Cardiac septum (tissue), 1 donor: ENCODE measurements at regions not wholly inside any gene's neighbourhood (a gene's known extent, or its start where the extent isn't known, plus 50 kb on each side); places are given as distances from the start of the nearest gene placed in this dataset.
"Not testable (repeated sequence)": the region's sequence is repeated elsewhere in the genome, so short reads cannot be mapped to it uniquely, and the experiment has no call there.

Source experiments
- DNase-seq: peaks from one replicate; pipeline ENCODE4 v3.0.0-alpha.2; 2020; ENCODE audit warnings: low spot score
- intact Hi-C: fragments of 100-400 bp; cut with DNase I; formaldehyde crosslinking; loops from one replicate; pipeline ENCODE4 v1.14.0; 2022
- donor health status: DM: no; HTN: no; CAD: no.

DNA sequence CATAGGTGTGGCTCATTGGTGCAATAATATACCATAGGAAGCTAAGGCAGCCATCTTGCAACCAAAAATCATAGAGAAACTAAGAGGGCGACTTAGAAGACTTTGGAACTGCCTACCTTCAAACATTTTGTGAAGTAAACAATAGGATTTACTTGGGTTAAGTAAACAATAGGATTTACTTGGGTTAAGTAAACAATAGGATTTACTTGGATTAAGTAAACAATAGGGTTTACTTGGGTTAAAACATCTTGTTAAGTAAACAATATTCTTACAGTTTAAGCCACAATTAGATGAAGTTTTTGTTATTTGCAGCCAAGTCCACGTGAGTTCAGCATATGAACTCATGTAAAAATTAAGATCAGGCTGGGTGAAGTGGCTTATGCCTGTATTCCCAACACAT, 722.4 kb upstream of the AUTS2 start:
- DNase-seq = no peak
- intact Hi-C loops = no loop called here

DNA sequence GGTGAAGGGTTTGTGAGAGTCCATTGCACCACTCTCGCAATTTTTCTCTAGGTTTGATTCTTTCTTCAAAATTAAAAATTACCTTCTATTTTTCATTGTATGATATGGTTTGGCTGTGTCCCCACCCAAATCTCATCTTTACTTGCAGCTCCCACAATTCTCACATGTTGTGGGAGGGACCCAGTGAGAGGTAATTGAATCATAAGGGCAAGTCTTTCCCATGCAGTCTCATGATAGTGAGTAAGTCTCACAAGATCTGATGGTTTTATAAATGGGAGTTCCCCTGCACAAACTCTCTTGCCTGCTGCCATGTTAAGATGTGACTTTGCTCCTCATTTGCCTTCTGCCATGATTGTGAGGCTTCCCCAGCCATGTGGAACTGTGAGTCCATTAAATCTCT, 711.2 kb upstream of the AUTS2 start:
- intact Hi-C loops, DNase-seq: not testable (repeated sequence)

DNA sequence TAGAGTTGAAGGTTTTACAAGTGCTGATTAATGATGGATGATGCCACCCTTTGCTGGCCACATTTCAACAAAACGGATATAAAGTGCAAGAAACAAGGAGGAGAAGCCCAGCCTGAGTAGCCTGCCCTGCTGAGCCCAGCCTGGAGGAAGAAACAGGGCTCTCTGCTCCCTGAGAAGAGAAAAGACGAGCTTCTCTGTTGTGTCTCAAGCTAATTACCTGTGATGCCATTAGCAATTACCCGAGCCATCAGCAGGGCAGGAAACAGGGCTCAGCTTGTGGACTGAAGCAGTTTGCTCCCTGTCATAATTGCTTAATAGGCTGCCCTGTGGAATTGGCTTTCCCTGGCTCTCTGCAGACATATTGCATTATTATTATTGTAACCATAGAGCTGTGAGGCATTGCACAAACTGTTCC, 709.3 kb upstream of the AUTS2 start:
- intact Hi-C loops = no loop called here
- DNase-seq = no peak

- no peak for DNase-seq
- intact Hi-C loops = no loop called here
These were observed 706.0 kb upstream of the AUTS2 start for GRCh38 chr7:68892236-68892635.

DNA sequence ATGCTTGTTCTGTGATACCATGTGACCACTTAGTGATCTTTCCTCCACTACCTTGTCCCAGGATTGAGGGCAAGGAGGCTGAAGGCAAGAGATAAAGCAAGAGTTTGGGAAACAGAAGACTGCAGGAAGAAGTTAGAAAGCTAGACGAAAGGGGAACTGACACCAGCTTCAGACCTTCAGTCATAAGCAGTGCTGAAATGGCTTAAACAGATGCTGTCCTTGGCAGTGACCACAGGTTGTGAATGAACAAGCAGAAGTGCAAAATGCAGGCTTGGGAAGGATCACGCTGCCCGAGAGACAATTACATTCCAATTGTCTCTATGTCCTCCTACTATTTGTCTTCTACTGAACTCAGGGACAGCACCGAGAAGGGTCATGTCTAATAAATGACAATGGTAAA, 704.9 kb upstream of the AUTS2 start:
- no peak for DNase-seq
- intact Hi-C loops = no loop called here

- DNase-seq, intact Hi-C loops: not testable (repeated sequence)
These were observed 699.1 kb upstream of the AUTS2 start for GRCh38 chr7:68899156-68899555.

GRCh38 chr7:68900096-68900495, 698.2 kb upstream of the AUTS2 start:
- no peak for DNase-seq
- intact Hi-C loops = no loop called here

- intact Hi-C loops = no loop called here
These were observed 693.6 kb upstream of the AUTS2 start for GRCh38 chr7:68904630-68905029.

DNA sequence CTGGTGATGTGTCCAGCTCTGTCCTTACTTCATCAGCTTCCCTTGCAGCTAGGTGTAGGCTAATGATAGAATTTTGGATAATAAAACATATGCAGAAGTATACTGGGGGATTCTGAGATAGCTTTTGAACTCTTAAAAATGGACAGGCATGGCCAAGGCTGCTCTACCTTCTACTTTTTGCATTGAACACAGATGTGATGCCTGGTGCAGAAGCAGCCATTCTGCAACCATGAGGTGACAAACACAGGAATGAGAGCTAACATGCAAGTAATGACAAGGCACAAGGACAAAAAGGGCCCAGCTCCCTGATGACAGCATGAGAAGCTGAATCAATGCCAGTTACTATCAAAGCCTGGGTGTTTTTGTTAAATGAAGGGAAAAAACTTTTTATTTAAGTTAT, 686.5 kb upstream of the AUTS2 start:
- DNase-seq = no peak
- intact Hi-C loops = no loop called here

More at GRCh38 chr7:68904630-68905029, 693.6 kb upstream of the AUTS2 start:
- no peak for DNase-seq

GRCh38 chr7:68914006-68914405, 684.3 kb upstream of the AUTS2 start:
- DNase-seq = no peak
- intact Hi-C loops = no loop called here

- no peak for DNase-seq
- intact Hi-C loops = no loop called here
These were observed 681.1 kb upstream of the AUTS2 start for GRCh38 chr7:68917041-68917651.

DNA sequence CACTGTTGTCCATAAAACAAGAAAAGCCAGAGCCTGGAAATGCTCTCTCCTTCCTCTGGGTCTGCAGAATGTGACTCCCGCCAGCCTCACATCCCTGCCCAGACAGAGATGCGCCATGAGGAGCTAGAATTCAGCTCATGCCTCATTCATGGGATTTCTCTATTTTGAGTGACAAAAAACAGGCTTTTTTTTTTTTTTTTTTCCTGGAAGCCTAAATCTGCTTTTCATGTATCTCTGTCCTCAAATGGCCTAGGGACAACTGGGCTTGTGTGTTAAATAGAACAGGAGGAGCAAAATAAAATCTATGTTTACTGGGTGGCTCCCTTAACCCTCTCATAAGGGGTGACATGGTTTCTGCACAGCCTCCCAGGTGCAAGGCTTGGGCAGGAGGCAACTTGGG, 679.7 kb upstream of the AUTS2 start:
- intact Hi-C loops = no loop called here
- DNase-seq = no peak

DNA sequence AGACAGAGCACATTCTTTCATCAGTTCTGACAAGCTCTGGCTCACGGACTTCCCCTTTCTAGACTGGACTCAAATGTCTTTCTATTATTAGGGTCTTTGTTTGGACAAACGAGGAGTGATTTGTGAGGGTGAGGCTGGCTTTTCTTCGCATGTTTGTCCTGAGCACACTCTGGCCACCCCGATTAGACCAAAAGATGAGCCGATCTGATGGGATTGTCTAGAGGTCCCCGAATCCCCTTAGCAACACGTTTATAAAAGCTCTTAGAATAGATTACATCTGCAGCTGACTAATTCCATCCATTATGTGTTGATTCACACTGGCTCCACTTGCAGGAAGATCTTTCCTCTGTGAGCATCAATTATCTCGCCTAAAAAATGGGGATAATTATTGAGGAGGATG, 675.4 kb upstream of the AUTS2 start:
- intact Hi-C loops = no loop called here
- DNase-seq = no peak

DNA sequence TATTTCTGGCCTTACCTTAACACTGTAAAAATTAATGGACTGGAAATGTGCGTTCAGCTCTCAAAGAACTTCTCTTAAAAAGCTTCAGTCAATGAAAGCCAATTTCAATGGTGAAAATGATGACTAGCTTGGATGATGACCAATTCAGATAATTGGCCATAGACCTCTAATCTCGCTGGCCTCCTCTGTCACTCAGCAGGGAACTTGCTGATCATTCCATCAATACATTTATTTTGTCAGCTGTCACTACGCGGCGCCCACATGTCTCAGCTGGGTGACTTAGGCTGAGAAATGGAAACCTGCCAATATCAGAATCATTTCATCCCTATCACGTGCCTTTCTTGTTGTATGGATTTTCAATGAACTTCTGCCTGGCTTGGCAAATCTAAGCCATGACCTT, 673.0 kb upstream of the AUTS2 start:
- DNase-seq = no peak
- intact Hi-C loops = no loop called here

- intact Hi-C loops = no loop called here
- no peak for DNase-seq
These were observed 668.5 kb upstream of the AUTS2 start for GRCh38 chr7:68929781-68930261.

GRCh38 chr7:68936471-68937035, 661.7 kb upstream of the AUTS2 start:
- intact Hi-C loops = no loop called here
- no peak for DNase-seq

DNA sequence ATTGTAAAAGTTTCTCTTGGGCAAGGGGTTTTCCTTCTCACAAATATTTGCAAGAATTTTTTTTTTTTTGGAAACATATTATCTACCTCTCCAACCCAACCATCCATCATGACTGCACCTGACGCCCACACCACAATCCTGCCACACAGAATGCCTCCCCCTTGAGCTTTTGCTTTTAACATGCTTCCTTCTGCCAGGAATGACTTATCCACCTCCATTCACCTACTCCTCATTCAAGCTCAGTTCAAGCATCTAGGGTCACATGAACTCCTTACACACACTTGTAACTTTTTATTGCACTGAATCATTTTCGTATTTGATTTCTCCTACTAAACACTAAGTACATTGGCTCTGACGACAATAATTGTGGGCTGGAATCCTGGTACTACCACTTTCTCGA, 660.1 kb upstream of the AUTS2 start:
- intact Hi-C loops = no loop called here
- DNase-seq = no peak

GRCh38 chr7:68943786-68944185, 654.5 kb upstream of the AUTS2 start:
- intact Hi-C loops = no loop called here

GRCh38 chr7:68955656-68956055, 642.6 kb upstream of the AUTS2 start:
- intact Hi-C loops = no loop called here
- DNase-seq = no peak

More at GRCh38 chr7:68943786-68944185, 654.5 kb upstream of the AUTS2 start:
- DNase-seq = no peak

DNA sequence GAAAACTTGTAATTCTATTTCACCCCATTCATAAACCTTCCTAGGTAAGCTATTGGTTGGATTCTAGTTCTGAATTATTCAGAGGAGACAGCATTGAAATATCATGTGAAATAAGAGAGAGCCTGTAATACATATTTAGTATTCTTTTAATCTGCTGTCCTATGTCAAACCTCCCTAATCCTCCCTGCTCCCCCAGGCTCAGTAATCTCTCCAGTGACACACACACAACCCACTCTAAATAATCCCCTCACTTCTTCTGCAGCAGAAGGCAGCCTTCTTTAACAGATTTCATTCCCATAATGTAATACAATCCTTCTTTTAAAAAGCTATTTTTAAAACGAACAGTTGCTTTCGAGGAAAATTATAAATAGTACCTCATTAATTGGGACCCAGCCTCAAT, 639.7 kb upstream of the AUTS2 start:
- intact Hi-C loops = no loop called here
- no peak for DNase-seq

GRCh38 chr7:68963552-68963951, 634.7 kb upstream of the AUTS2 start:
- intact Hi-C loops = no loop called here
- DNase-seq = no peak

DNA sequence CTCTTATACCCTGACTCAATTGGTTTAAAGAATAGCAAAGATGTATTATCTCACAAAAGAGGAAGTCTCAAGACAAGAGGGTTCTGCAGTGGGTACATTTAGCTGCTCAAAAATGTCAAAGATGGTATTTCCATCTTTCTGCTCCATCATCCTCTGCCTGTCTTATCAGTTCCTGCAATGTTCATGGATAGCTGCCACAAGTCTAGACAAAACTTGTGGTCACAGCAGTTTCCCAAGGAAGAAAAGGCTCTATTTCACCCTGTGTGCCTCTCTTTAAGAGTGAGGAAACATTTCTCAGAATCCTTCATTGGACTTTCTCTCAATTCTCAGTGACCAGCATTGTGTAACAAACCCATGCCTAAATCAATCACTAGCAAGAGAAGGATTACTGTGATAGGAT, 634.2 kb upstream of the AUTS2 start:
- intact Hi-C loops = no loop called here
- DNase-seq = no peak
